GM12892 (cell line): ENCODE measurements at regions not wholly inside any gene's neighbourhood (a gene's known extent, or its start where the extent isn't known, plus 50 kb on each side); places are given as distances from the start of the nearest gene placed in this dataset.

Source experiments
- POLR2A ChIP-seq: IDR thresholded peaks from 2 replicates; pipeline ENCODE4 v1.6.1; 2011; ENCODE audit warnings: low read depth, low read length, control low read depth
- POLR2AphosphoS5 ChIP-seq: IDR thresholded peaks from 2 replicates; pipeline ENCODE4 v1.6.1; 2011; ENCODE audit warnings: low read depth, low read length, control low read depth

DNA sequence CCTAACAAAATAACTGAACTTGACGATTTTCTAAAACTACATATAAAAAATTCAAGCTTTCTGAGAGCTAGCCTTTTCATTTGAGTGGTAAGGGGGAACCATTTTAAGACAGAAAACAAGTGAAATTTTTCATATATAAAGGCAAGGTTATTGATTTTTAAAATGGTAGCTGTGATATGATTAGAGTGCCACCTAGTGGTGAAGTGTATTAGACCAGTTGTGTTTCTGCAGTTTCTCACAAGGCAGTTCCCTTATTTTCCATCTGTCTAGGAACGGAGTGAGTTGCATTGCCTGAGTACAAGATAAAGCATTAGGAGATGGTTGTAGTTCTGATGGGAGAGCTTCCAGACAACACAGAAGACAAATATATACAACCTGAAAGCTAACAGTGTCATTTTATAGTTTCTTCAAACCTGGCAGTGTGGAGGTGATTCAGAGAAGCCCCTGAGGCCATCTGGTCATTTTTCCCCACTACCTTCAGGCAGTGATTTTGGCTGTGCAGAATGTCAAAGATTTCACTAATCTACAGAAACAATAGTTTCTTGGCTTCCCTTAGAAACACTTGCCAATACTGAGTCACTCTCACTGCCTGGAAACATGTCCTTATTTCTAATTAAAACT, 180.8 kb downstream of the C12orf50 start:
- no peak for TF ChIP-seq POLR2AphosphoS5
- no peak for TF ChIP-seq POLR2A
